ENCODE measurements at regions not wholly inside any gene's neighbourhood (a gene's known extent, or its start where the extent isn't known, plus 50 kb on each side); places are given as distances from the start of the nearest gene placed in this dataset.
A peak's percentile ranks its signal among the peaks of the same experiment; 100 is the strongest.

DNA sequence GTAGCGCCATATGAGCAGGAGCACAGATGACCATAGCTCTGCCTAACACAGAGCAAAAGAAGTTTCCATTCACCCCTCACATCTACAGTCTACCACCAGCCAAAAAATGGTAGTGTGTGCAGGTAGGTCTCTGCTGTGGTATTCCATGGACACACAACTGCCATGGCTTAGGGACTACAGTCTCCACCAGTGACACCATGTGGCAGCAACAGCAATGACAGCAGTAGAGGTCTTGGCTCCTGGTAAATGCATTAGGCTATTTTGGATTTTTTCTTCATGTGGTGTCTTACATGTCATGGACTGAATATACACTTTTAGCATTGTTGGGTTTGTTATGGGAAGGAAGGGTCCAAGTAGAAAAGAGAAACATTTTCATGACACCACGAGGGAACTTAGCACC is 70.1 kb upstream of the CABCOCO1 start (continued):
- TF ChIP-seq SAP30 (IDR thresholded peaks at IDR 0.05; ENCODE audit: insufficient read depth, insufficient replicate concordance, low read length) = no peak
- TF ChIP-seq SRF (IDR thresholded peaks at IDR 0.05; ENCODE audit: low read depth, low read length) = no peak
- no peak for TF ChIP-seq KDM4A (IDR thresholded peaks at IDR 0.05; ENCODE audit: low read depth, low read length, severe bottlenecking)
- no peak for TF ChIP-seq EP300 (IDR thresholded peaks at IDR 0.05; ENCODE audit: borderline replicate concordance in 1 of 2, low read depth in 2 of 2, low read length in 2 of 2)
- TF ChIP-seq, protein P1, sequence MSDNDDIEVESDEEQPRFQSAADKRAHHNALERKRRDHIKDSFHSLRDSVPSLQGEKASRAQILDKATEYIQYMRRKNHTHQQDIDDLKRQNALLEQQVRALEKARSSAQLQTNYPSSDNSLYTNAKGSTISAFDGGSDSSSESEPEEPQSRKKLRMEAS (IDR thresholded peaks at IDR 0.05) = 0 out of 2 replicates have a peak, but pooled peaks have one; percentile 24
- TF ChIP-seq, protein P2, sequence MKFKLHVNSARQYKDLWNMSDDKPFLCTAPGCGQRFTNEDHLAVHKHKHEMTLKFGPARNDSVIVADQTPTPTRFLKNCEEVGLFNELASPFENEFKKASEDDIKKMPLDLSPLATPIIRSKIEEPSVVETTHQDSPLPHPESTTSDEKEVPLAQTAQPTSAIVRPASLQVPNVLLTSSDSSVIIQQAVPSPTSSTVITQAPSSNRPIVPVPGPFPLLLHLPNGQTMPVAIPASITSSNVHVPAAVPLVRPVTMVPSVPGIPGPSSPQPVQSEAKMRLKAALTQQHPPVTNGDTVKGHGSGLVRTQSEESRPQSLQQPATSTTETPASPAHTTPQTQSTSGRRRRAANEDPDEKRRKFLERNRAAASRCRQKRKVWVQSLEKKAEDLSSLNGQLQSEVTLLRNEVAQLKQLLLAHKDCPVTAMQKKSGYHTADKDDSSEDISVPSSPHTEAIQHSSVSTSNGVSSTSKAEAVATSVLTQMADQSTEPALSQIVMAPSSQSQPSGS (IDR thresholded peaks at IDR 0.05; ENCODE audit: low read length) = no peak

Data from H1 (cell line).